Rectal smooth muscle tissue (tissue), 1 donor: ENCODE measurements at regions not wholly inside any gene's neighbourhood (a gene's known extent, or its start where the extent isn't known, plus 50 kb on each side); places are given as distances from the start of the nearest gene placed in this dataset.
"Not testable (repeated sequence)": the region's sequence is repeated elsewhere in the genome, so short reads cannot be mapped to it uniquely, and the experiment has no call there.

ENCODE experiments used
- H3K27ac ChIP-seq: one replicate; pipeline ENCODE4 v1.7.0; 2013; ENCODE audit warnings: low read depth, low read length, inconsistent platforms
- H3K27me3 ChIP-seq: one replicate; pipeline ENCODE4 v1.7.0; 2013; ENCODE audit warnings: low read length; ENCODE audit not compliant: control insufficient read depth, insufficient read depth
- H3K36me3 ChIP-seq: one replicate; pipeline ENCODE4 v1.7.0; 2013; ENCODE audit warnings: low read length; ENCODE audit not compliant: control insufficient read depth, insufficient read depth
- H3K4me1 ChIP-seq: one replicate; pipeline ENCODE4 v1.7.0; 2013; ENCODE audit warnings: low read length; ENCODE audit not compliant: control insufficient read depth, insufficient read depth
- H3K4me3 ChIP-seq: one replicate; pipeline ENCODE4 v1.7.0; 2013; ENCODE audit warnings: low read length
- H3K9ac ChIP-seq: one replicate; pipeline ENCODE4 v1.7.0; 2013; ENCODE audit warnings: low read length

GRCh38 chr18:37846996-37847395 is 281.4 kb upstream of the CELF4 start:
- no peaks in the 10 kb centered on the region for H3K4me1 ChIP-seq
- no peak overlapping the region for H3K4me3 ChIP-seq
- H3K9ac ChIP-seq, result no peak overlapping the region
- H3K27me3 ChIP-seq, result no peaks in the 10 kb centered on the region
- no peaks in the 10 kb centered on the region for H3K36me3 ChIP-seq
- no peak overlapping the region for H3K27ac ChIP-seq

DNA sequence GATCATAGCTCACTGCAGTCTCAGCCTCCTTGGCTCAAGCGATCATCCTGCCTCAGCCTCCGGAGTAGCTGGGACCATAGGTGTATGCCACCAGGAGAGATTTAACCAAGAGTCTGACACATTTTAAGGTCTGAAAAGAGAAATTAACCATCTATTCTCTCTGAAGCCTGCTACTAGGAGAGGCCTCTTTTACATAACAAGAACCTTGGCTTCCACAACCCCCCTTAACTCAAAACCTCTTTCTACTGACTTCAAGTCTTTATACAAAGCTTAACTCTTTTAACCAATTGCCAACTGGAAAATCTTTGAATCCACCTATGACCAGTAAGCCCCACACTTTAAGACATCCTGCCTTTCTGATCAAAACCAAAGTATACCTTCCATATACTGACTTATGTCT is 279.9 kb upstream of the CELF4 start:
- no peak overlapping the region for H3K9ac ChIP-seq
- no peak overlapping the region for H3K4me3 ChIP-seq
- no peaks in the 10 kb centered on the region for H3K4me1 ChIP-seq
- no peak overlapping the region for H3K27ac ChIP-seq
- H3K36me3 ChIP-seq, result no peaks in the 10 kb centered on the region
- no peaks in the 10 kb centered on the region for H3K27me3 ChIP-seq

DNA sequence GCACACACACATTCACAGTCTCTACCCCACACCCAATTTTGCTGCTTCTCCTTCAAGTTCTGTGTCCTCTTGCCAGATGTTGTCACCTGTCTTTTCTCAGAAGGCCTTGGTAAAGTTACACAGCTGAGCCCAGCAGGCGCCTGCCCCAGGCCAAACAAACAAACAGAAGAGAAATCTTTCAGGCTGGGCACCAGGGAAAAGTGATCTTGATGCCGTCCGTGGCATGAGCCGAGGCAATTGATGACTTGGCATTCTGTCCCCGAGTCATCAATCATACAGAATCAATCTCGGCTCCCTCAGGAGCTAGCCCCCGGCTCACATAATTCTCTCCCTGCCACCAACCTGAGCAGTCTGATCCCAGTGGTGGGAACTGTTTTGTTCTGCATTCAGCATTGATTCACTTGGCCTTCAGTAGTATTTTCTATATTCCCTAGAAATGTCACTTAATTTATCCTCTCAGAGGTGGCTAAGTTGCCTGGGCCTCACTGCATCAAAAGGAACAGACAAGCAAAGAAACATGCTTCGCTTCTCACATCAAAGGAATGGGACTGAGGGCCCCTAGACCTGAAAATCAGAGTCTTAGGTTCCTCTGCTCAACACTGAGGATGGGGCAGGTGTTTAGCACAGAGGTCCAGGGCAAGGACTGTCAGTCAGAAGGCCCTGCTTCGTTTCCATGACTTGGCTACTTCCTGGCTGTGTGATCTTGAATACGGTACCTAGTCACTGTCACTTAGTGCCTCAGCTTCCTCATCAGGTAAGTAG is 278.8 kb upstream of the CELF4 start:
- Histone ChIP-seq H3K27me3 (no peaks in the 10 kb centered on the region), H3K9ac (no peak overlapping the region), H3K4me1 (no peaks in the 10 kb centered on the region), H3K27ac (no peak overlapping the region), H3K4me3 (no peak overlapping the region), H3K36me3 (no peaks in the 10 kb centered on the region)

GRCh38 chr18:37838083-37838482 is 272.5 kb upstream of the CELF4 start:
- H3K9ac ChIP-seq, result no peak overlapping the region
- no peak overlapping the region for H3K27ac ChIP-seq
- no peaks in the 10 kb centered on the region for H3K4me1 ChIP-seq
- no peak overlapping the region for H3K4me3 ChIP-seq
- no peaks in the 10 kb centered on the region for H3K27me3 ChIP-seq
- no peaks in the 10 kb centered on the region for H3K36me3 ChIP-seq

GRCh38 chr18:37836071-37836970 is 270.7 kb upstream of the CELF4 start:
- H3K27me3 ChIP-seq, result no peaks in the 10 kb centered on the region
- H3K4me3 ChIP-seq, result no peak overlapping the region
- no peak overlapping the region for H3K9ac ChIP-seq
- H3K36me3 ChIP-seq, result no peaks in the 10 kb centered on the region
- H3K4me1 ChIP-seq, result no peaks in the 10 kb centered on the region
- H3K27ac ChIP-seq, result no peak overlapping the region

DNA sequence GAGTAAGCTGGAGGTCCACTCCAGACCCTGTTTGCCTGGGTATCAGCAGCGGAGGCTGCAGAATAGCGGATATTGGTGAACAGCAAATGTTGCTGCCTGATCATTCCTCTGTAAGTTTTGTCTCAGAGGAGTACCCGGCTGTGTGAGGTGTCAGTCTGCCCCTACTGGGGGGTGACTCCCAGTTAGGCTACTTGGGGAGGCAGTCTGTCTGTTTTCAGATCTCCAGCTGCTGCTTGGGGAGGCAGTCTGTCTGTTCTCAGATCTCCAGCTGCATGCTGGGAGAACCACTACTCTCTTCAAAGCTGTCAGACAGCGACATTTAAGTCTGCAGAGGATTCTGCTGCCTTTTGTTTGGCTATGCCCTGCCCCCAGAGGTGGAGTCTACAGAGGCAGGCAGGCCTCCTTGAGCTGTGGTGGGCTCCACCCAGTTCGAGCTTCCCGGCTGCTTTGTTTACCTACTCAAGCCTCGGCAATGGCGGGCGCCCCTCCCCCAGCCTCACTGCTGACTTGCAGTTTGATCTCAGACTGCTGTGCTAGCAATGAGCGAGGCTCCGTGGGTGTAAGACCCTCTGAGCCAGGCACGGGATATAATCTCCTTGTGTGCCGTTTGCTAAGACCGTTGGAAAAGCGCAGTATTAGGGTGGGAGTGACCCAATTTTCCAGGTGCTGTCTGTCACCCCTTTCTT is 266.6 kb upstream of the CELF4 start:
- H3K27me3 ChIP-seq, H3K9ac ChIP-seq, H3K4me1 ChIP-seq, H3K4me3 ChIP-seq, H3K27ac ChIP-seq, H3K36me3 ChIP-seq: not testable (repeated sequence)

DNA sequence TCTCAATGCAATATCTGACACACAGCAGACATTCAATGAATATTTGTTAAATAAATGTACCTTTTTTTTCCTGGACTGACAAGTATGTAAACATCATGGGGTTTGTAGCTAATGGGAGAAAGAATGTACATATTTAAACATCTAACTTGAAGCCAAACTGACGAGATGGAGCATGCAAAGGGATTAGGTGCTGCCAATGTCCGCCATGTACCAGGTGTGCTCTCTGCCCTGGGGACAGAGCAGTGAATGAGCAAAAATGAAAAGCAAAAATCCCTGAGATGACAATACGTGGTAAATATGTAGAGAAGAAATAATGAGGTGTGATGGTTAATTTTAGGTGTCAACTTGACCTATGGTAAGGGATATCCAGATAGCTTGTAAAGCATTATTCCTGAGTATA is 247.4 kb upstream of the CELF4 start:
- no peaks in the 10 kb centered on the region for H3K36me3 ChIP-seq
- no peaks in the 10 kb centered on the region for H3K4me1 ChIP-seq
- no peaks in the 10 kb centered on the region for H3K27me3 ChIP-seq
- no peak overlapping the region for H3K4me3 ChIP-seq
- no peak overlapping the region for H3K9ac ChIP-seq
- no peak overlapping the region for H3K27ac ChIP-seq

DNA sequence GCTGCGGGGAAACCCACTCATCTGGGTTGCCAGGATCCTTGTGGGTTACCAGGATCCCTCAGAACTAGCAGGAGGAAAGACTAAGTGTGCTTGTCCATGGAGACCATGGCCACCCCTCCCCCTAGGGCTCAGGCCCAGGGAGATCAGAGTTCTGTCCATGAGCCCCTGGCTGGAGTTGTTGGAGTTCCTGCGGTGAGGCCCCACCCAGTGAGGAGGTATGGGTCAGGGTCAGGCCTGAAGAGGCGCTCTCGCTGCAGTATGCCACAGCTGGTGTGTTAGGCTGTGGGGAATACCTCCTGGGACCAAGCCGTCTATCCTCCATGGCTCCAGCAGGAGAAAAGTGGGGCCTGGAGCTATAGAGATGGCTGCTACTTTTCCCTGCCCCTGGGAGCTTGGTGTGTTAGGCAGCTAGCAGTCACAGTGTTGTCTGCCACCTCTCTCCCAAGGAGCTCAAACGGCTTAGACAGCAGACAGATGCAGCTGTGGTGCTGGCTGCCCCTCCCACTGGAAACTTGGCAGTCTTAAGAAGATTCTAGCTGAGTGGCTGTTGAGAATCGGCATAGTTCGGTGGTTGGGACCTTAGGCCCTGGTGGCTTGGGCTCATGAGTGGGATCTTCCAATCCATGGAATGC is 240.3 kb upstream of the CELF4 start:
- no peak overlapping the region for H3K27ac ChIP-seq
- no peaks in the 10 kb centered on the region for H3K36me3 ChIP-seq
- H3K9ac ChIP-seq, result no peak overlapping the region

GRCh38 chr18:37796823-37797349 is 231.3 kb upstream of the CELF4 start:
- Histone ChIP-seq H3K36me3 (no peaks in the 10 kb centered on the region), H3K27me3 (no peaks in the 10 kb centered on the region), H3K4me1 (no peaks in the 10 kb centered on the region), H3K9ac (no peak overlapping the region), H3K27ac (no peak overlapping the region), H3K4me3 (no peak overlapping the region)

More for the DNA sequence above, 240.3 kb upstream of the CELF4 start:
- H3K4me1 ChIP-seq, result no peaks in the 10 kb centered on the region
- no peaks in the 10 kb centered on the region for H3K27me3 ChIP-seq
- H3K4me3 ChIP-seq, result no peak overlapping the region

GRCh38 chr18:37787452-37787851 is 221.9 kb upstream of the CELF4 start:
- Histone ChIP-seq H3K36me3 (no peaks in the 10 kb centered on the region), H3K4me1 (no peaks in the 10 kb centered on the region), H3K9ac (no peak overlapping the region), H3K27me3 (no peaks in the 10 kb centered on the region), H3K4me3 (no peak overlapping the region), H3K27ac (no peak overlapping the region)

- Histone ChIP-seq H3K4me3 (no peak overlapping the region), H3K36me3 (no peaks in the 10 kb centered on the region), H3K27ac (no peak overlapping the region), H3K27me3 (no peaks in the 10 kb centered on the region), H3K4me1 (no peaks in the 10 kb centered on the region), H3K9ac (no peak overlapping the region)
Measured at GRCh38 chr18:37783771-37784170, 218.2 kb upstream of the CELF4 start.

- no peaks in the 10 kb centered on the region for H3K36me3 ChIP-seq
- H3K4me1 ChIP-seq, result no peaks in the 10 kb centered on the region
- no peak overlapping the region for H3K27ac ChIP-seq
- no peak overlapping the region for H3K4me3 ChIP-seq
- no peak overlapping the region for H3K9ac ChIP-seq
- H3K27me3 ChIP-seq, result no peaks in the 10 kb centered on the region
Measured at GRCh38 chr18:37779220-37779619, 213.6 kb upstream of the CELF4 start.
